Urothelium cell line (cell line): ENCODE measurements at regions not wholly inside any gene's neighbourhood (a gene's known extent, or its start where the extent isn't known, plus 50 kb on each side); places are given as distances from the start of the nearest gene placed in this dataset.
"Not testable (repeated sequence)": the region's sequence is repeated elsewhere in the genome, so short reads cannot be mapped to it uniquely, and the experiment has no call there.

ENCODE experiments used
- DNase-seq: peaks from one replicate; pipeline ENCODE4 v3.0.0; 2011; ENCODE audit warnings: low spot score, mixed read lengths
- FAIRE-seq: peaks from 2 replicates; lab custom pipeline; 2011; peaks lifted over from hg19 to GRCh38; lab: Jason Lieb, UNC

- FAIRE-seq (no peak), DNase-seq (no peak)
These were observed 998.0 kb upstream of the GJE1 start for GRCh38 chr6:141134723-141135122.

- FAIRE-seq, result no peak
- no peak for DNase-seq
These were observed 998.9 kb upstream of the GJE1 start for GRCh38 chr6:141133836-141134235.

DNA sequence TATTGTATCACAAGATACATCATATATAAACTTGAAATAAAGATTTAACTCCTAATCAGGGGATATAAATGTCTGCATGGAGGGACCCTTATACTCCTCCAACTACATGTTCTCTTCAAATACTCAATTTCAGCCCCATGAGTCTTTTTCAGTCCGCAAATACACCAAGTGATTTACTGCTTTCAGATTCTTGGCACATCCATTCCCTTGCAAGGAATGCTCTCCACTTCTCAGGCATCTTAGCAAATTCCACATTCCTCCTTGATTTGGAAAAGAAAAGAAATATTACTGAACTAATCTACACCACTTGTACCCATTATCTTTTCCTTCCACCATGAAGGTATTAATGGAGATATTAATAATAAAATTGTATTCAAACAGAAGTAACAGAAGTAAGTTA lies 999.4 kb upstream of the GJE1 start:
- DNase-seq (no peak), FAIRE-seq (no peak)

DNA sequence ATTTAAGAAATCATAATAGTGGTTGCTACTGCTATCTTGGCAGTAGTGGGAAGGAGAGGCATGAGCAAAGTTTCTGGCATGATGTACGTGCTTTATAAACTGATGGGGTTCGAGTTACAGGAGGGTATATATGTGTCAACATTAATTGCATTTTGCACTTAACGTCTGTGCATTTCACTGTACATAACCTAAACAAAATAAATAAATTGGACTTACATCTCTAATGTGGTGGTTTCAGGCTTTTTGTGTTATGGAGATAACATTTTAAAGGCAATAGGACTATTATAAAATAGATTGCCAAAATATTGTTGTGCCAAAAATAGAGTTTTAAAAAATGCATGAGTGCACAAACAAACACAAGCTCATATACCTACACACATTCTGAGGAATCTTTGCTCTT lies 1001.1 kb upstream of the GJE1 start:
- DNase-seq, result no peak
- FAIRE-seq, result no peak

DNA sequence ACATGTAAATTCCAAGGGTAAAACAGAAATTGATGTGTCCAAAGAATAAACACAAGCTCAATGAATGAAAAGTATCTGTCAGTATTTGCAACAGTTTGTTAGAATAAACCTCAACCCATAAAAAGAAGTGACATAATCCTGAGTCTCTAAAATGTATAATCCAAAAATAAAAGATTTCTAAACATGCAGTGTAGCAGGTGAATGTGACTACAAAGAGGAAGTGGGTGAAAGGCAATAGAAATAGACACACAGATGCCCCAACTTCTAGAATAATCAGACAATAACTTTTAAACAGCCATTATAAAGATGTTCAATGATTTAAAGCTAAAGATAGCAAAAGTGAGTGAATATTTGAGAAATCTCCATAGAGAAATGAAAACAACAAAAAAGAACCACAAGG lies 1009.2 kb upstream of the GJE1 start:
- DNase-seq (no peak), FAIRE-seq (no peak)

GRCh38 chr6:141123049-141123448 lies 1009.7 kb upstream of the GJE1 start:
- FAIRE-seq, result no peak

DNA sequence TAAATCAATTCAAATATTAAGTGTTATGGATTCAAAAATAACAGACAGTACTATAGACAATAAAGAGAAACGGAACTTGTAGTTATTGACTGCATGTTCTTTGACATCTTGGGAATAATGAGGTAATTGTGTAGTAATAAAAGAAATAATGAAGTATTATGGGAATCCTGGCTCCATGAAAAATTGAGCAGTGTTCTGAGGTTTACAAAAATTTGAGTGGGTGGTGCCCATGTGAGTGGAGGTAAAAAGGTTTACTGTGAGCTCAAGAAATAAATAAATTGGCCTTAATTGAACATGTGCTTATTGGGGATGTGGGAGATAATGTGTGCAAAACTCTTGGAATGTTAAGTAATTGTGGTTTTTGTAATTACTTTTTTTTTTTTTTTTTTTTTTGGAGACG lies 1013.7 kb upstream of the GJE1 start:
- DNase-seq, result no peak
- FAIRE-seq, result no peak

More at GRCh38 chr6:141123049-141123448, 1009.7 kb upstream of the GJE1 start:
- DNase-seq, result no peak

DNA sequence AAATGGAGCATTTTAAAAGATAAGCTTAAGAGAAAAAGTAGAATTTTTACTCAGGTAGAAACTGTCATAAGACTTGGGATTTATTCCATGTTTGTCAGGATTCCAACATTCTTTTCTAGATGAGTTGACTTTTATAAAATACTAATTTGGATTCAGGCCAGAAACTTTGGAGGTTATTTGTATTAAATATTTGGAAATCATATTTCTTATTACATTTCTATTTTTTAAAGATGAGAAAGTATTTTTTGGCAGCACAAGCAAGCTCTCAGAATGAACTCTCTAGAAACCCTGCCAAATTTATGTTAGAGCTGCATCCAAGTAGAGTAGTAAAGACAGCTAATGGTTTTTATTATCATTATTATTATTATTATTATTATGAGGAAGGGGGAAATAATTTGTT lies 1014.9 kb upstream of the GJE1 start:
- DNase-seq (no peak), FAIRE-seq (no peak)

DNA sequence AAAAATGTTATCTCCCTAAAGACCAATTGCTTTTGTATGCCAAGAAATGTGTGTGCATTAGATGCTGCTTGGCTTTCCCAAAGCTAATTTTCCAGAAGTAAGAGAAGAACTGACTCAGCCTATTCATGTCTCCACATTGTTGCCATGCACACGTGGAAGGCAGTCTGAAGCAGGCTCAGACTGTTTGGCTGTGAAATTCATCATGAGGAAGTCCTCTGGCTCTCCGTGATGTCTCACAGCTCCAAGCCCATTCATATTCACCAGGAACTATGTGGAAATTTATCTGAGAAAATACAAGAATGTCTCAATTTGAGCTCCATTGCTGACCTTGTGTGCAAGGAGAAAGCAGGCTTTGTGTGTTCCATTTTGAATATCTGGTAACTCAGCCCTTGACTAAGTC lies 1022.2 kb upstream of the GJE1 start:
- no peak for FAIRE-seq
- no peak for DNase-seq

GRCh38 chr6:141107591-141108160 lies 1025.0 kb upstream of the GJE1 start:
- peak; percentile 38 for DNase-seq
- FAIRE-seq, result no peak

DNA sequence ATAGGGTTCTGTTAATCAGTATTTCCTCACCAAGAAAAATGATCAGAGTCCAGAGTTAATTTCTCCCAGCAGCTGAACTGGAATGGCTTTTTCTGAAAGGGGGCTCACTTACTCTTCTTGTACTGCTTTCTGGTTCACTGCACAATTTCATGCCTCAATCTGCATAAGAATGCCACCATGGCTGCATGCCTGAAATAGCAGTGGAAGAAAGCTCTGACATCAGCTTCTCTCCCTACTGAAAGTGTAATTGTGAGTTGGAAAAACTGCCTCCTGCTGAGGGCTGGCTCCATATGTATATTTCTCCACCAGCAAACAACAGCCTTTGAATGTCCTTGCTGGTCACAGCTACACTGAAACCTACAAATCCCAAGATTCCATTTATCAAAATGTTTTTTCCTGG lies 1027.2 kb upstream of the GJE1 start:
- FAIRE-seq (no peak), DNase-seq (no peak)

DNA sequence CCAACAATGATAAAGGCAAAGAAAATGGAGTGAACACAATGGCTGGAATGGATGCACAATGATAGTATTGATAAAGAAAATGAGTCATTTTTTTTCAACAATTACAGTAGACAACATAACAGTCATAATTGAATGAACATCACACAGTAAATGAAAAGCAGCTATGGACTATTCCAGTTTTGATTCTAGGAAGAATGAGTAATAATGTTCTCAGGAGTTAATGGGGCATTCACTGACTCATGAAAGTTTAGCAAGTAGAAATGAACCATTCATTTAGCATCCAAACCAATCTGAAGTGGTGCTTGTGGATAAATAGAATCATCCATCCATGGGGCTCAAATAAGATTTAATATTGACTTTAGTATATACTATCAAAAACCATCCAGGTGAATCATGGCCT lies 1029.5 kb upstream of the GJE1 start:
- DNase-seq (no peak), FAIRE-seq (no peak)

DNA sequence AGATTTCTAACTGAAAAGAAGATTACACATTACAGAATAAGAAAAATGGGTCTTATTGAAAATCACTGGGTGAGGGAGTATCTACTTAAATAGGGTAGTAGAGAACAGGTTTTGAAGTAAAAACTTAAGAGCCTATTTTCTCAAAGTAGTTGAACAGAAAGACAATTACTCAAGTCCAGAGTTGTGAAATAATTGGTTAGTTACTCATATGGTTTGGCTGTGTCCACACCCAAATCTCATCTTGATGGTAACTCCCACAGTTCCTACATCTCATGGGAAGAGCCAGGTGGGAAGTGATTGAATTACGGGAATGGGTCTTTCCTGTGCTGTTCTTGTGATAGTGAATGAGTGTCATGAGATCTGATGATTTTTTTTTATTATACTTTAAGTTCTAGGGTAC lies 1035.3 kb upstream of the GJE1 start:
- DNase-seq (no peak), FAIRE-seq (no peak)

GRCh38 chr6:141095308-141095707 lies 1037.4 kb upstream of the GJE1 start:
- DNase-seq, result no peak
- no peak for FAIRE-seq

DNA sequence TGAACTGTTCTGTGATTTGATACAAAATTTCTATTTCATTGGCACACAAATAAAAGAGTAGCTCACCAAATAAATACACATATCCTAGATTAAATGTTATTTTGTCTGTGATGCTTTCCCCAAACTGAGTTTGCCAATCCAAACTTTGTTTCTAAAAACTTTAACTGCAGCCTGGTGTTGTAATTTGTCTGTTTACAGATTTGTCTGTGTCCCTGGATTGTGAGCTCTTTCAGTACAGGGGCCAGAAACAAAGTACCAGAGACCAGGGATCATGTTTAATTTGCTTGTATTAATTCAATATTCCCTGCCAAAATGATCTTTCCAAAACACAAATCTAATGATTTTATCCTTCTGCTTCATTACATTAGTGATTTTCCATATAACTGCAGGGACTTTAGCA lies 1044.6 kb upstream of the GJE1 start:
- DNase-seq, result no peak
- FAIRE-seq, result no peak

DNA sequence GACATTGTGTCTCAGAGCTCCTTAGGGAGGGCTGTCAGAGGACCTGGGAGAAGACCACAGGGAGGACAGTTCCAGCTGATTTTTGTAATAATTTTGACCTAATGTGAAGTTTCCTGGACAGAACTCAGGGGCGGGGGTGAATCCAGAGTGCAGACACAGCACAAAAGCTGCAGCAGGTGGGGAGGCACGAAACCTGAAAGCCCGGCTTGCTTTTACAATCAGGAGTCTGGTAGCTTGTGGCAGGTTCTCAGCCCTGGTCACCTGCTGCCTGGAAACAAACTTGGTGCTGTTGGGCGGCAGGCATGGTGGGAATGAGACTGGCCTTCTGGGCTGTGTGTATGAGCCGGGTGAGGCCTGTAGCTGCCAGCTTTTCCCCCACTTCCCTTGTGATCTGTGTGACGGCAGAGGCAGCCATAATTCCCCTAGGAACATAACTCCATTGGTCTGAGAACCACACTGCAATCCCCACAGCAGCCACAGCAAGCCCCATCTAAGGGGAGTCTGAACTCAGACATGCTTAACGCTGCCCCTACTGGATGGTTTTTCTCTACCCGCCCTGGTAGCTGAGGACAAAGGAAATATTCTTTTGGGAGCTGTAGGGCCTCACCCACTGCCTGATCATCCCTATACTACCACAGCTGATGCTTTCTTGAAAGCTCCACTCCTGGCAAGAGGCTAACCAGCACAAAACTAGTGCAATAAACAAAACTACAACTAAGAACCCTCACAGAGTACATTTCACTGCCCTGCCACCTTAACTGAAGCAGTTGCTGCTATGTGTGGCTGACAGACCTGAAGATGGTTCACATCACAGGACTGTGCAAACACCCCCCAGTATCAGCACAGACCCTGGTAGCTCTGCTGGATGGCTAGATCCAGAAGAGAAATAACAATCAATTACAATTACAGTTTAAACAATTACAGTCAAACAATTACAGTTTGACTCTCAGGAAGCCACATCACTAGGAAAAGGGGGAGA lies 1055.1 kb upstream of the GJE1 start:
- peak; percentile 6 for DNase-seq
- FAIRE-seq, result no peak

GRCh38 chr6:141057761-141058160 lies 1075.0 kb upstream of the GJE1 start:
- FAIRE-seq (no peak), DNase-seq (no peak)

- DNase-seq (no peak), FAIRE-seq (no peak)
These were observed 1075.6 kb upstream of the GJE1 start for GRCh38 chr6:141056945-141057625.

- FAIRE-seq (no peak), DNase-seq (no peak)
These were observed 1082.3 kb upstream of the GJE1 start for GRCh38 chr6:141050471-141050870.

DNA sequence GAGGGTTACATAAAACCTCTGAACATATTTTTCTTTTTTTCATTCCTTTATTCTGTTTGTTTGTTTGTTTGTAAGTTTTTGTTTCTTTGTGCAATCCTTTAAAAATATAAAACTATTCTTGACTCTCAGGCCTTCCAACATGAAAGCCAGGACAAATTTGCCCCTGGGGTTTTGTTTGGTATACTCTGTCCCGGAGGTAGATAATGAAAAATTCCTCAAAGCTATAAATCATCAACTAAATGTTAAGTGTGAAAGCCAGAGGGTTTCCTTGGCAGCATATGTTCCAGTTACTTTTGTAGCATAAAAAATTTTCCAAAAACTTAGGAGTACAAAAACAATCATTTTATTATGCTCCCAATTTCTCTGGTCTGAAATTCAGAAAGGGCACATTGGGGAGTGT lies 1084.3 kb upstream of the GJE1 start:
- DNase-seq, result no peak
- FAIRE-seq, result no peak

GRCh38 chr6:141046496-141046895 lies 1086.2 kb upstream of the GJE1 start:
- not testable (repeated sequence) for FAIRE-seq

GRCh38 chr6:141041596-141042087 lies 1091.1 kb upstream of the GJE1 start:
- DNase-seq (no peak), FAIRE-seq (no peak)

More at GRCh38 chr6:141046496-141046895, 1086.2 kb upstream of the GJE1 start:
- not testable (repeated sequence) for DNase-seq
